Endodermal cell (in vitro differentiated cells): ENCODE measurements at regions not wholly inside any gene's neighbourhood (a gene's known extent, or its start where the extent isn't known, plus 50 kb on each side); places are given as distances from the start of the nearest gene placed in this dataset.
"Not testable (repeated sequence)": the region's sequence is repeated elsewhere in the genome, so short reads cannot be mapped to it uniquely, and the experiment has no call there.

Experiments
- DNase-seq: peaks from one replicate; pipeline ENCODE4 v3.0.0-alpha.2; 2017
- H3K27ac ChIP-seq: 2 replicates; pipeline ENCODE4 v1.5.1; 2013; ENCODE audit warnings: mild to moderate bottlenecking, low read depth, low read length, moderate library complexity
- H3K27me3 ChIP-seq: 2 replicates; pipeline ENCODE4 v1.6.1; 2013; ENCODE audit warnings: mild to moderate bottlenecking, low read length, moderate library complexity; ENCODE audit not compliant: insufficient read depth, control insufficient read depth, poor library complexity, severe bottlenecking
- H3K36me3 ChIP-seq: 2 replicates; pipeline ENCODE4 v1.7.0; 2013; ENCODE audit warnings: mild to moderate bottlenecking, low read length, moderate library complexity; ENCODE audit not compliant: control insufficient read depth, insufficient read depth
- H3K4me1 ChIP-seq: one replicate; pipeline ENCODE4 v1.7.0; 2013; ENCODE audit warnings: low read length; ENCODE audit not compliant: control insufficient read depth, insufficient read depth
- H3K4me3 ChIP-seq: 2 replicates; pipeline ENCODE4 v1.5.1; 2013; ENCODE audit warnings: mild to moderate bottlenecking, low read length, moderate library complexity
- H3K9ac ChIP-seq: 2 replicates; pipeline ENCODE4 v1.6.1; 2013; ENCODE audit warnings: mild to moderate bottlenecking, low read length, moderate library complexity; ENCODE audit not compliant: poor library complexity, severe bottlenecking; ENCODE audit errors: extremely low read depth
- H3K9me3 ChIP-seq: 2 replicates; pipeline ENCODE4 v1.6.1; 2013; ENCODE audit warnings: mild to moderate bottlenecking, low read length, moderate library complexity; ENCODE audit not compliant: control insufficient read depth
- H3K27ac Mint-ChIP-seq: 2 replicates; pipeline ENCODE4 v1.8.0; 2020; ENCODE audit warnings: mixed read lengths
- H3K27me3 Mint-ChIP-seq: 2 replicates; pipeline ENCODE4 v1.8.0; 2021; ENCODE audit warnings: mild to moderate bottlenecking, mixed read lengths; ENCODE audit not compliant: insufficient read depth
- H3K36me3 Mint-ChIP-seq: 2 replicates; pipeline ENCODE4 v1.8.0; 2020; ENCODE audit warnings: low read depth, mixed read lengths
- H3K4me1 Mint-ChIP-seq: 2 replicates; pipeline ENCODE4 v1.8.0; 2020; ENCODE audit warnings: mixed read lengths
- H3K4me3 Mint-ChIP-seq: 2 replicates; pipeline ENCODE4 v1.8.0; 2020; ENCODE audit warnings: mild to moderate bottlenecking, moderate library complexity, mixed read lengths
- H3K9me3 Mint-ChIP-seq: 2 replicates; pipeline ENCODE4 v1.8.0; 2020; ENCODE audit warnings: mild to moderate bottlenecking, mixed read lengths
- CTCF ChIP-seq: fragments of 200-600 bp; sonication (generic); conservative IDR thresholded peaks from 2 replicates; pipeline ENCODE4 v1.5.0; 2021; ENCODE audit warnings: antibody characterized with exemption, mild to moderate bottlenecking
- WGBS, 2 experiments: methylation state at CpG; one replicate each; pipeline versions ENCODE4 v1.1.5 to v1.1.7; 2013; ENCODE audit warnings: missing lambda C conversion rate in 2 of 2, mixed read lengths in 1 of 2; ENCODE audit not compliant: insufficient coverage in 1 of 2, insufficient read length in 1 of 2; 5-methylcytosine and 5-hydroxymethylcytosine counted together

DNA sequence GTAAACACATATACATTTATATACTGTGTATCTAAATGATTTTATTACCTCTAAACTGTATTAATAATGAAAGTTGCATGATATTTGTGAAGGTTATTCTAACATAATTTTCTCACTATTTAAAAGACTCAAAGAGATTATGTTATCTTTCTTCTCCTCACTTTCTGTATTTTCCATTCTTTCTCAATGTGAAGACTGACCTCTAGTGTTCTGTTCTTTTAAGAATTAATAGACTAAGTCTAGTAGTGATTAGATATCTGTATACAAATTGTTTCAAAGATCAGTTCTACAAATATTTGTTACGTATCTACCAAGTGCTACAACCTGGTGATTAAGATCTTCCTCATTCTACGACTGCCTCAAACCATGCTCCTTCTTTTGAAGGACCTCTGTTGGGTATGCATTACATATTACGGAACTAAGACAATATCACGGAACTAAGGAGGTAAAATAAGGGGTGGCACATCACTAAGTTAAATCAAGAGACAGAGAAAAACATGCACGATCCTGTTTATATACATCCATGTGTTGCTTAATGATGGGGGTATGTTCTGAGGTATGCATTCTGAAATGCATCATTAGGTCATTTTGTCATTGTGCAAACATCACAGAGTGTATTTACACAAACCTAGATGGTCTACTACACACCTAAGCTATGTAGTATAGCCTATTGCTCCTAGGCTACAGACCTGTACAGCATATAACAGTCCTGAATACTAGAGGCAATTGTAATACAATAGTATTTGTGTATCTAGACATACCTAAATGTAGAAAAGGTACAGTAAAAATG, 161.5 kb upstream of the KBTBD8 start:
- WGBS, 2 experiments, result 89 to 91% methylated on average over 3 to 5 of the region's 5 CpGs
- H3K4me1 Mint-ChIP-seq, result no peaks in the 10 kb centered on the region
- H3K27ac Mint-ChIP-seq, result no peak overlapping the region
- no peak overlapping the region for H3K4me3 ChIP-seq
- TF ChIP-seq CTCF, result peak; percentile 47
- peaks cover 14% of the 10 kb centered on the region for H3K9me3 ChIP-seq
- H3K4me3 Mint-ChIP-seq, result no peak overlapping the region
- H3K36me3 Mint-ChIP-seq, result no peaks in the 10 kb centered on the region
- no peak for DNase-seq
- H3K9me3 Mint-ChIP-seq, result peaks cover 11% of the 10 kb centered on the region
- no peaks in the 10 kb centered on the region for H3K4me1 ChIP-seq
- H3K27ac ChIP-seq, result no peak overlapping the region
- no peak overlapping the region for H3K9ac ChIP-seq
- no peaks in the 10 kb centered on the region for H3K36me3 ChIP-seq
- H3K27me3 Mint-ChIP-seq, result no peaks in the 10 kb centered on the region
- H3K27me3 ChIP-seq, result no peaks in the 10 kb centered on the region

- 92 to 94% methylated on average over 8 of the region's 8 CpGs for WGBS, 2 experiments
- no peaks in the 10 kb centered on the region for H3K4me1 Mint-ChIP-seq
- H3K27ac Mint-ChIP-seq, result no peak overlapping the region
- no peak for TF ChIP-seq CTCF
- Histone ChIP-seq H3K4me1 (peaks cover 3% of the 10 kb centered on the region), H3K9me3 (peaks cover 9% of the 10 kb centered on the region), H3K27me3 (no peaks in the 10 kb centered on the region), H3K27ac (no peak overlapping the region), H3K4me3 (no peak overlapping the region), H3K9ac (no peak overlapping the region), H3K36me3 (no peaks in the 10 kb centered on the region)
- no peaks in the 10 kb centered on the region for H3K36me3 Mint-ChIP-seq
- H3K4me3 Mint-ChIP-seq, result no peak overlapping the region
- DNase-seq, result no peak
- peaks cover 6% of the 10 kb centered on the region for H3K9me3 Mint-ChIP-seq
- no peaks in the 10 kb centered on the region for H3K27me3 Mint-ChIP-seq
Measured at GRCh38 chr3:66838704-66839103, 159.4 kb upstream of the KBTBD8 start.

- no peak for TF ChIP-seq CTCF
- peaks cover 12% of the 10 kb centered on the region for H3K9me3 Mint-ChIP-seq
- WGBS, 2 experiments, result 91 to 97% methylated on average over 5 to 6 of the region's 6 CpGs
Measured at GRCh38 chr3:66839508-66839907, 158.6 kb upstream of the KBTBD8 start.

GRCh38 chr3:66842761-66843464, 155.2 kb upstream of the KBTBD8 start:
- WGBS, 2 experiments, result 88 to 89% methylated on average over 15 to 18 of the region's 18 CpGs

More at GRCh38 chr3:66839508-66839907, 158.6 kb upstream of the KBTBD8 start:
- Histone ChIP-seq H3K4me3 (no peak overlapping the region), H3K27me3 (no peaks in the 10 kb centered on the region), H3K27ac (no peak overlapping the region), H3K36me3 (no peaks in the 10 kb centered on the region), H3K4me1 (peaks cover 3% of the 10 kb centered on the region), H3K9me3 (peaks cover 9% of the 10 kb centered on the region), H3K9ac (no peak overlapping the region)
- H3K4me3 Mint-ChIP-seq, result no peak overlapping the region
- no peak for DNase-seq
- no peaks in the 10 kb centered on the region for H3K4me1 Mint-ChIP-seq
- no peaks in the 10 kb centered on the region for H3K27me3 Mint-ChIP-seq
- H3K36me3 Mint-ChIP-seq, result no peaks in the 10 kb centered on the region
- no peak overlapping the region for H3K27ac Mint-ChIP-seq

More at GRCh38 chr3:66842761-66843464, 155.2 kb upstream of the KBTBD8 start:
- not testable (repeated sequence) for H3K4me1 ChIP-seq, H3K36me3 Mint-ChIP-seq, H3K4me3 ChIP-seq, H3K27me3 ChIP-seq, H3K4me1 Mint-ChIP-seq, DNase-seq, H3K9me3 ChIP-seq, H3K36me3 ChIP-seq, H3K27ac ChIP-seq, H3K27me3 Mint-ChIP-seq, H3K27ac Mint-ChIP-seq, H3K9ac ChIP-seq, H3K4me3 Mint-ChIP-seq
- H3K9me3 Mint-ChIP-seq, result peaks cover 36% of the 10 kb centered on the region
